HCT116 (cell line): ENCODE measurements at regions not wholly inside any gene's neighbourhood (a gene's known extent, or its start where the extent isn't known, plus 50 kb on each side); places are given as distances from the start of the nearest gene placed in this dataset.

Experiments
- ATAC-seq: fragments of 200-7000 bp; cut with Tn5 transposase; 2 replicates; pipeline ENCODE4 v1.9.1; 2020; ENCODE audit warnings: mild to moderate bottlenecking, moderate library complexity
- BruUV-seq: library from RNA; stranded (reverse); fragments of 400-500 nt; replicated peaks from 2 replicates; lab custom pipeline; 2021; lab: Mats Ljungman, UMichigan
- CTCF ChIA-PET: fragments of 300-600 bp; sonication (Branson Sonifier 250); formaldehyde crosslinking; loops from one replicate; lab custom pipeline; 2021; ENCODE audit warnings: antibody characterized with exemption; lab: Charles Lee
- POLR2A ChIA-PET: fragments of 300-600, 350-600 bp; sonication (Branson Sonifier 250); formaldehyde crosslinking; loops from one replicate; lab custom pipeline; 2021; ENCODE audit warnings: antibody characterized with exemption; lab: Charles Lee
- RAD21 ChIA-PET, 2 experiments: fragments of 300-600 bp; sonication (Branson Sonifier 250); formaldehyde crosslinking; loops; one replicate each; lab custom pipeline; 2023; ENCODE audit warnings: low total read pairs in 2 of 2; ENCODE audit not compliant: uncharacterized antibody in 2 of 2, unreplicated experiment in 2 of 2, low non-redundant PET in 1 of 2; lab: Charles Lee
- DNase-seq: peaks from one replicate; pipeline ENCODE4 v3.0.0-alpha.2; 2010; ENCODE audit warnings: low read depth, low spot score
- H2AFZ ChIP-seq: fragments of 200-600 bp; shearing (Covaris generic), sonication (generic); 2 replicates; pipeline ENCODE4 v1.6.1; 2017; ENCODE audit warnings: low read depth, mixed run types, mixed read lengths, antibody characterized with exemption, low read length; ENCODE audit not compliant: poor library complexity, severe bottlenecking
- H3K27ac ChIP-seq: 2 replicates; pipeline ENCODE4 v1.5.1; 2012; ENCODE audit warnings: low read depth, low read length
- H3K27me3 ChIP-seq: fragments of 200-600 bp; sonication (generic); 2 replicates; pipeline ENCODE4 v1.6.1; 2016; ENCODE audit warnings: mixed run types, low read length, mixed read lengths; ENCODE audit not compliant: insufficient read depth
- H3K36me3 ChIP-seq, 2 experiments: fragments of 200-500 bp in 1 of 2; fragments of 200-600 bp in 1 of 2; sonication (Bioruptor generic) in 1 of 2; sonication (generic) in 1 of 2; 2 replicates each; pipeline versions ENCODE4 v1.5.1 to v1.6.1; 2014 to 2016; ENCODE audit warnings: low read length in 2 of 2, inconsistent platforms in 1 of 2, mixed read lengths in 1 of 2, mixed run types in 1 of 2; ENCODE audit not compliant: insufficient read depth in 2 of 2, control insufficient read depth in 1 of 2
- H3K4me1 ChIP-seq, 2 experiments: fragments of 200-600 bp in 1 of 2; sonication (generic) in 1 of 2; 2 replicates each; pipeline versions ENCODE4 v1.5.1 to v1.6.1; 2012 to 2017; ENCODE audit warnings: low read length in 2 of 2, inconsistent platforms in 1 of 2, mild to moderate bottlenecking in 1 of 2, mixed read lengths in 1 of 2, mixed run types in 1 of 2, moderate library complexity in 1 of 2; ENCODE audit not compliant: insufficient read depth in 2 of 2, control insufficient read depth in 1 of 2
- H3K4me2 ChIP-seq: fragments of 200-600 bp; sonication (generic); 2 replicates; pipeline ENCODE4 v1.6.1; 2017; ENCODE audit warnings: mixed run types, low read length, mixed read lengths
- H3K4me3 ChIP-seq, 2 experiments: fragments of 200-600 bp in 1 of 2; sonication (generic) in 1 of 2; replicated peaks in 1 of 2; 2 replicates each; pipeline ENCODE4 v1.5.1; 2011 to 2016; ENCODE audit warnings: low read length in 2 of 2, control low read depth in 1 of 2, low read depth in 1 of 2, mild to moderate bottlenecking in 1 of 2, mixed read lengths in 1 of 2, mixed run types in 1 of 2
- H3K79me2 ChIP-seq: fragments of 200-600 bp; sonication (generic); 2 replicates; pipeline ENCODE4 v1.6.1; 2017; ENCODE audit warnings: mild to moderate bottlenecking, mixed run types, low read length, moderate library complexity, mixed read lengths; ENCODE audit not compliant: insufficient read depth
- H3K9ac ChIP-seq: fragments of 200-600 bp; sonication (generic); 2 replicates; pipeline ENCODE4 v1.6.1; 2016; ENCODE audit warnings: low read length, mixed read lengths
- H3K9me2 ChIP-seq: fragments of 200-600 bp; sonication (generic), shearing (Covaris generic); 2 replicates; pipeline ENCODE4 v1.6.1; 2017; ENCODE audit warnings: mixed run types, mild to moderate bottlenecking, moderate library complexity; ENCODE audit not compliant: insufficient read depth
- H3K9me3 ChIP-seq, 2 experiments: fragments of 200-500 bp in 1 of 2; fragments of 200-600 bp in 1 of 2; sonication (Bioruptor generic) in 1 of 2; sonication (generic) in 1 of 2; 2 replicates each; pipeline ENCODE4 v1.6.1; 2014 to 2017; ENCODE audit warnings: low read length in 2 of 2, mixed read lengths in 2 of 2, inconsistent platforms in 1 of 2, low read depth in 1 of 2, mild to moderate bottlenecking in 1 of 2, mixed run types in 1 of 2, moderate library complexity in 1 of 2; ENCODE audit not compliant: control insufficient read depth in 1 of 2, insufficient read depth in 1 of 2
- H4K20me1 ChIP-seq: fragments of 200-600 bp; sonication (generic), shearing (Covaris generic); 2 replicates; pipeline ENCODE4 v1.6.1; 2017; ENCODE audit warnings: mixed run types, mild to moderate bottlenecking, moderate library complexity; ENCODE audit not compliant: insufficient read depth
- CTCF ChIP-seq, 3 experiments: fragments of 200-600 bp in 1 of 3; sonication (generic) in 1 of 3; IDR thresholded peaks in 2 of 3; conservative IDR thresholded peaks in 1 of 3; 2 replicates each; pipeline ENCODE4 v1.5.1; 2012 to 2017; ENCODE audit warnings: low read depth in 2 of 3, low read length in 2 of 3, antibody characterized with exemption in 1 of 3, borderline replicate concordance in 1 of 3, control low read depth in 1 of 3, mild to moderate bottlenecking in 1 of 3, mixed read lengths in 1 of 3, mixed run types in 1 of 3, moderate library complexity in 1 of 3; ENCODE audit not compliant: insufficient read depth in 1 of 3
- MAX ChIP-seq: IDR thresholded peaks from 2 replicates; pipeline ENCODE4 v1.6.1; 2012
- SIN3A ChIP-seq: IDR thresholded peaks from 2 replicates; pipeline ENCODE4 v1.6.1; 2012; ENCODE audit warnings: low read depth
- TCF7L2 ChIP-seq: IDR thresholded peaks from 2 replicates; pipeline ENCODE4 v1.7.0; 2011; ENCODE audit warnings: borderline replicate concordance, inconsistent platforms; ENCODE audit not compliant: insufficient read depth, insufficient read length; ENCODE audit errors: extremely low read depth
- intact Hi-C: fragments of 100-400 bp; cut with micrococcal nuclease; formaldehyde crosslinking; loops from 2 replicates; pipeline ENCODE4 v1.10.0; 2022

- intact Hi-C loops: no loop called here
These were observed 54.8 kb upstream of the ADGRG2 start for GRCh38 chrX:19176901-19177630.

More at GRCh38 chrX:19176901-19177630, 54.8 kb upstream of the ADGRG2 start:
- H3K36me3 ChIP-seq: no peaks in the 10 kb centered on the region
- H3K9me3 ChIP-seq: no peaks in the 10 kb centered on the region
- no peak overlapping the region for H3K4me3 ChIP-seq
- ATAC-seq (no peak), DNase-seq (no peak)
- no peaks in the 10 kb centered on the region for H3K9me2 ChIP-seq
- RAD21 ChIA-PET: interaction anchor here in 1 of 2 experiments (0.6 kb wide), 1 partner anchor 24 kb away, joined by 3 read pairs; no protein-coding TSS in a partner anchor
- no peak overlapping the region for H3K4me2 ChIP-seq
- H2AFZ ChIP-seq: no peak overlapping the region
- H3K27ac ChIP-seq: no peak overlapping the region
- no TSS peak for BruUV-seq
- no peak overlapping the region for H3K9ac ChIP-seq
- no peaks in the 10 kb centered on the region for H3K79me2 ChIP-seq
- no peak for TF ChIP-seq TCF7L2
- TF ChIP-seq MAX: no peak
- no peak for TF ChIP-seq SIN3A
- no peak for TF ChIP-seq CTCF (IDR thresholded peaks at IDR 0.05 in 2 of 3, conservative IDR thresholded peaks at IDR 0.05 in 1 of 3; ENCODE audit: borderline replicate concordance in 1 of 3, insufficient read depth in 1 of 3, low read depth in 2 of 3, low read length in 2 of 3)
- H3K27me3 ChIP-seq: no peaks in the 10 kb centered on the region
- POLR2A ChIA-PET: no interaction called here
- no peaks in the 10 kb centered on the region for H4K20me1 ChIP-seq
- CTCF ChIA-PET: no interaction called here
- H3K4me1 ChIP-seq: no peaks in the 10 kb centered on the region
